Activated T-helper 17 cell treated with anti-CD3 and anti-CD28 coated beads, Interleukin-2, amount 50 U/mL, for 72 hours (primary cell): ENCODE measurements at regions not wholly inside any gene's neighbourhood (a gene's known extent, or its start where the extent isn't known, plus 50 kb on each side); places are given as distances from the start of the nearest gene placed in this dataset.

Experiments used
- ATAC-seq: fragments of 150-1000 bp; cut with Tn5 transposase; replicated peaks from 2 replicates; pipeline ENCODE4 v1.10.0; 2021; ENCODE audit warnings: mild to moderate bottlenecking, moderate library complexity
- H3K27ac Mint-ChIP-seq: one replicate; pipeline ENCODE4 v1.8.0; 2022; ENCODE audit warnings: mixed read lengths
- H3K27me3 Mint-ChIP-seq: one replicate; pipeline ENCODE4 v1.8.0; 2022; ENCODE audit warnings: mixed read lengths
- H3K36me3 Mint-ChIP-seq: one replicate; pipeline ENCODE4 v1.8.0; 2022; ENCODE audit warnings: low read depth, mild to moderate bottlenecking, mixed read lengths
- H3K4me1 Mint-ChIP-seq: one replicate; pipeline ENCODE4 v1.8.0; 2022; ENCODE audit warnings: mixed read lengths
- H3K4me3 Mint-ChIP-seq: one replicate; pipeline ENCODE4 v1.8.0; 2022; ENCODE audit warnings: mild to moderate bottlenecking, mixed read lengths
- H3K9me3 Mint-ChIP-seq: one replicate; pipeline ENCODE4 v1.8.0; 2022; ENCODE audit warnings: mixed read lengths

- H3K4me1 Mint-ChIP-seq, result no peaks in the 10 kb centered on the region
- no peak overlapping the region for H3K4me3 Mint-ChIP-seq
- H3K27me3 Mint-ChIP-seq, result no peaks in the 10 kb centered on the region
- no peaks in the 10 kb centered on the region for H3K36me3 Mint-ChIP-seq
- H3K9me3 Mint-ChIP-seq, result peaks cover 3% of the 10 kb centered on the region
- no peak for ATAC-seq
- H3K27ac Mint-ChIP-seq, result no peak overlapping the region
Measured at GRCh38 chr15:97052513-97052912, 722.0 kb downstream of the NR2F2 start.

- Mint-ChIP-seq H3K4me3 (no peak overlapping the region), H3K27ac (no peak overlapping the region), H3K4me1 (no peaks in the 10 kb centered on the region), H3K27me3 (no peaks in the 10 kb centered on the region), H3K9me3 (peaks cover 3% of the 10 kb centered on the region), H3K36me3 (no peaks in the 10 kb centered on the region)
- no peak for ATAC-seq
Measured at GRCh38 chr15:97053635-97054034, 723.1 kb downstream of the NR2F2 start.

GRCh38 chr15:97057503-97057902 is 727.0 kb downstream of the NR2F2 start:
- Mint-ChIP-seq H3K27me3 (no peaks in the 10 kb centered on the region), H3K9me3 (no peaks in the 10 kb centered on the region), H3K27ac (no peak overlapping the region), H3K36me3 (no peaks in the 10 kb centered on the region), H3K4me1 (no peaks in the 10 kb centered on the region), H3K4me3 (no peak overlapping the region)
- ATAC-seq, result no peak

GRCh38 chr15:97059281-97059680 is 728.8 kb downstream of the NR2F2 start:
- no peak for ATAC-seq
- H3K4me1 Mint-ChIP-seq, result no peaks in the 10 kb centered on the region
- no peaks in the 10 kb centered on the region for H3K36me3 Mint-ChIP-seq
- peaks cover 4% of the 10 kb centered on the region for H3K9me3 Mint-ChIP-seq
- no peak overlapping the region for H3K27ac Mint-ChIP-seq
- no peak overlapping the region for H3K4me3 Mint-ChIP-seq
- H3K27me3 Mint-ChIP-seq, result no peaks in the 10 kb centered on the region

- H3K36me3 Mint-ChIP-seq, result no peaks in the 10 kb centered on the region
- H3K27ac Mint-ChIP-seq, result no peak overlapping the region
- no peak overlapping the region for H3K4me3 Mint-ChIP-seq
- no peaks in the 10 kb centered on the region for H3K4me1 Mint-ChIP-seq
- H3K9me3 Mint-ChIP-seq, result peaks cover 4% of the 10 kb centered on the region
- ATAC-seq, result no peak
- H3K27me3 Mint-ChIP-seq, result no peaks in the 10 kb centered on the region
Measured at GRCh38 chr15:97061392-97061791, 730.9 kb downstream of the NR2F2 start.

- H3K27me3 Mint-ChIP-seq, result no peaks in the 10 kb centered on the region
- H3K4me1 Mint-ChIP-seq, result no peaks in the 10 kb centered on the region
- no peak for ATAC-seq
- no peaks in the 10 kb centered on the region for H3K36me3 Mint-ChIP-seq
- no peak overlapping the region for H3K4me3 Mint-ChIP-seq
- peaks cover 17% of the 10 kb centered on the region for H3K9me3 Mint-ChIP-seq
- no peak overlapping the region for H3K27ac Mint-ChIP-seq
Measured at GRCh38 chr15:97071668-97072067, 741.2 kb downstream of the NR2F2 start.

GRCh38 chr15:97072545-97072944 is 742.0 kb downstream of the NR2F2 start:
- Mint-ChIP-seq H3K27me3 (no peaks in the 10 kb centered on the region), H3K27ac (no peak overlapping the region), H3K9me3 (peaks cover 17% of the 10 kb centered on the region), H3K4me1 (no peaks in the 10 kb centered on the region), H3K4me3 (no peak overlapping the region), H3K36me3 (no peaks in the 10 kb centered on the region)
- ATAC-seq, result no peak

- no peaks in the 10 kb centered on the region for H3K36me3 Mint-ChIP-seq
- H3K27ac Mint-ChIP-seq, result no peak overlapping the region
- no peak overlapping the region for H3K4me3 Mint-ChIP-seq
- peaks cover 17% of the 10 kb centered on the region for H3K9me3 Mint-ChIP-seq
- ATAC-seq, result no peak
- H3K4me1 Mint-ChIP-seq, result no peaks in the 10 kb centered on the region
- no peaks in the 10 kb centered on the region for H3K27me3 Mint-ChIP-seq
Measured at GRCh38 chr15:97076011-97076410, 745.5 kb downstream of the NR2F2 start.

- H3K27me3 Mint-ChIP-seq, result no peaks in the 10 kb centered on the region
- no peak for ATAC-seq
- no peaks in the 10 kb centered on the region for H3K36me3 Mint-ChIP-seq
- H3K27ac Mint-ChIP-seq, result no peak overlapping the region
- H3K9me3 Mint-ChIP-seq, result peaks cover 12% of the 10 kb centered on the region
- no peak overlapping the region for H3K4me3 Mint-ChIP-seq
- no peaks in the 10 kb centered on the region for H3K4me1 Mint-ChIP-seq
Measured at GRCh38 chr15:97077975-97078374, 747.5 kb downstream of the NR2F2 start.

- no peaks in the 10 kb centered on the region for H3K27me3 Mint-ChIP-seq
- no peaks in the 10 kb centered on the region for H3K36me3 Mint-ChIP-seq
- ATAC-seq, result no peak
- no peak overlapping the region for H3K27ac Mint-ChIP-seq
- peaks cover 12% of the 10 kb centered on the region for H3K9me3 Mint-ChIP-seq
- no peaks in the 10 kb centered on the region for H3K4me1 Mint-ChIP-seq
- H3K4me3 Mint-ChIP-seq, result no peak overlapping the region
Measured at GRCh38 chr15:97078591-97078990, 748.1 kb downstream of the NR2F2 start.

GRCh38 chr15:97081666-97082226 is 751.2 kb downstream of the NR2F2 start:
- Mint-ChIP-seq H3K4me3 (no peak overlapping the region), H3K27me3 (no peaks in the 10 kb centered on the region), H3K4me1 (no peaks in the 10 kb centered on the region), H3K36me3 (no peaks in the 10 kb centered on the region), H3K27ac (no peak overlapping the region), H3K9me3 (peaks cover 15% of the 10 kb centered on the region)
- ATAC-seq, result no peak

- no peak overlapping the region for H3K4me3 Mint-ChIP-seq
- H3K4me1 Mint-ChIP-seq, result no peaks in the 10 kb centered on the region
- H3K27me3 Mint-ChIP-seq, result no peaks in the 10 kb centered on the region
- H3K27ac Mint-ChIP-seq, result no peak overlapping the region
- H3K36me3 Mint-ChIP-seq, result no peaks in the 10 kb centered on the region
- no peak for ATAC-seq
- H3K9me3 Mint-ChIP-seq, result peaks cover 18% of the 10 kb centered on the region
Measured at GRCh38 chr15:97082830-97083229, 752.3 kb downstream of the NR2F2 start.

GRCh38 chr15:97084650-97085049 is 754.1 kb downstream of the NR2F2 start:
- peaks cover 17% of the 10 kb centered on the region for H3K9me3 Mint-ChIP-seq
- no peaks in the 10 kb centered on the region for H3K4me1 Mint-ChIP-seq
- no peaks in the 10 kb centered on the region for H3K36me3 Mint-ChIP-seq
- H3K27me3 Mint-ChIP-seq, result no peaks in the 10 kb centered on the region
- ATAC-seq, result no peak
- no peak overlapping the region for H3K27ac Mint-ChIP-seq
- no peak overlapping the region for H3K4me3 Mint-ChIP-seq

- Mint-ChIP-seq H3K36me3 (no peaks in the 10 kb centered on the region), H3K4me3 (no peak overlapping the region), H3K9me3 (peaks cover 14% of the 10 kb centered on the region), H3K27me3 (no peaks in the 10 kb centered on the region), H3K4me1 (no peaks in the 10 kb centered on the region), H3K27ac (no peak overlapping the region)
- no peak for ATAC-seq
Measured at GRCh38 chr15:97085731-97086130, 755.2 kb downstream of the NR2F2 start.

- Mint-ChIP-seq H3K27me3 (no peaks in the 10 kb centered on the region), H3K9me3 (peaks cover 20% of the 10 kb centered on the region), H3K4me3 (no peak overlapping the region), H3K27ac (no peak overlapping the region), H3K4me1 (no peaks in the 10 kb centered on the region), H3K36me3 (no peaks in the 10 kb centered on the region)
- no peak for ATAC-seq
Measured at GRCh38 chr15:97087006-97087741, 756.7 kb downstream of the NR2F2 start.
